MG63 (cell line): ENCODE measurements at regions not wholly inside any gene's neighbourhood (a gene's known extent, or its start where the extent isn't known, plus 50 kb on each side); places are given as distances from the start of the nearest gene placed in this dataset.
A peak's percentile ranks its signal among the peaks of the same experiment; 100 is the strongest.
"Not testable (repeated sequence)": the region's sequence is repeated elsewhere in the genome, so short reads cannot be mapped to it uniquely, and the experiment has no call there.

Source experiments
- DNase-seq: peaks from one replicate; pipeline ENCODE4 v3.0.0-alpha.2; 2020
- H3K27me3 ChIP-seq: fragments of 250-450 bp; sonication (Bioruptor Pico); 2 replicates; pipeline ENCODE4 v1.5.1; 2020; ENCODE audit warnings: mild to moderate bottlenecking, moderate library complexity
- H3K36me3 ChIP-seq: fragments of 250-450 bp; sonication (Bioruptor Pico); 2 replicates; pipeline ENCODE4 v1.5.1; 2020; ENCODE audit warnings: mild to moderate bottlenecking, moderate library complexity
- H3K4me3 ChIP-seq: fragments of 250-450 bp; sonication (Bioruptor Pico); 2 replicates; pipeline ENCODE4 v1.5.1; 2020; ENCODE audit warnings: mild to moderate bottlenecking, moderate library complexity
- H3K9me3 ChIP-seq: fragments of 250-450 bp; sonication (Bioruptor Pico); 2 replicates; pipeline ENCODE4 v1.5.1; 2020; ENCODE audit warnings: mild to moderate bottlenecking, moderate library complexity

- no peaks in the 10 kb centered on the region for H3K9me3 ChIP-seq
- DNase-seq: no peak
- H3K27me3 ChIP-seq: peaks cover 12% of the 10 kb centered on the region
- H3K4me3 ChIP-seq: no peak overlapping the region
- no peaks in the 10 kb centered on the region for H3K36me3 ChIP-seq
These were observed 349.2 kb upstream of the PRKCQ start for GRCh38 chr10:6929148-6929830.

DNA sequence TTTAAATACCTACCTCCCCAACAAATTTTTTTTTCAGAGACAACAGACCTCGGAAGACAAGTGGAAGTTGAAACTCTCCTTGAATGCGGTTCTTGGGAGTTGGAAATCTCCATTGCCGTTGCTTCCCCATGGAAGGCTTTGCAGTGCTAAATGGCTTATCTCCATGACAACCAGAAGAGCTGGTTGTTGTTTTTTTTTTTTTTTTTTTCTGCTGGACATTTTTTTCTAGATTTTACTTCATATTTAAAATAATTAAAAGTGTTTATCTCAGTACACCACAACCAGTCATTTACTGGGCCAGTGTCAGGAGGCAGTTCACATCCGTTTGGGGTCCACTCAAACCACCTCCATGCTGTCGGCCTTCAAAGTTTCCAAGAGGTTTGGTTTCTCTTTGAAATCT, 348.5 kb upstream of the PRKCQ start:
- Histone ChIP-seq H3K27me3 (peaks cover 12% of the 10 kb centered on the region), H3K4me3 (no peak overlapping the region), H3K9me3 (no peaks in the 10 kb centered on the region), H3K36me3 (no peaks in the 10 kb centered on the region)
- no peak for DNase-seq

DNA sequence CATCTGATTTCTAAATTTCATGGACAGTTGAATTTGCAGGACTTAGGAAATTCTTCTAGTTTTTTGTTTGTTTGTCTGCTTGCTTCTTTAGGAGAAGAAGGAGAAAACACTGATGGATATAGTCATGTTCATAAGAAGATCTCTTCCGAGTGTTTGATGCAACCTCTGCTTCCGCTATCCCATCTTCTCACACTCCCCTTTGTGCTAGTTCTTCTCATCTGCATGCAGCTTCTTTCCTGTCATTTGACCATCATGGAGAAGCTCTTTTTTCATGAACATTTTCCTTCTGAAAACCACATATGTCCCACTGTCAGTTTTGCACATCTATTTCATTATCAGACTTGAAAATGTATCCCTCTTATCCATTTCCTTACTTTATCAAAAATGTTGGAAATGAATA, 346.9 kb upstream of the PRKCQ start:
- Histone ChIP-seq H3K27me3 (peaks cover 12% of the 10 kb centered on the region), H3K4me3 (no peak overlapping the region), H3K36me3 (no peaks in the 10 kb centered on the region), H3K9me3 (no peaks in the 10 kb centered on the region)
- DNase-seq: no peak

DNA sequence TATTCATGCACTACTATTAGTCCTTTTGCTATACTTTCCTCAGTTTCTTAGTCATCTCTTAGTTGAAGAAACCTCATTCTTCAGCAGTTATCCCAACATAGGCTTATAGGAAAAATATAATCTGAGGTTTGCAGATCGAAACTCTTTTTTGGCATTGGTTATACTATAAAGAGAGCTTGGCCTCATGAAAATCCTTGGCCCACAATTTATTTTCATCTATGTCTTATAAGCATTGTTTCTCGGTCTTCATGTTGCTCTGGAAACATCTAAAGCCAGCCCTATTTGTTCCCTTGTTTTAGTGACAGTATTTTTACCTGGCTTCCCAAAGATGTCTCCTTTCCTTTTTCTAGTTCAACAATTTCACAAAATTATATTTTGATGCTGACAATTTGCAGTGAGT, 345.1 kb upstream of the PRKCQ start:
- Histone ChIP-seq H3K27me3 (peaks cover 14% of the 10 kb centered on the region), H3K9me3 (no peaks in the 10 kb centered on the region), H3K36me3 (no peaks in the 10 kb centered on the region), H3K4me3 (no peak overlapping the region)
- no peak for DNase-seq

DNA sequence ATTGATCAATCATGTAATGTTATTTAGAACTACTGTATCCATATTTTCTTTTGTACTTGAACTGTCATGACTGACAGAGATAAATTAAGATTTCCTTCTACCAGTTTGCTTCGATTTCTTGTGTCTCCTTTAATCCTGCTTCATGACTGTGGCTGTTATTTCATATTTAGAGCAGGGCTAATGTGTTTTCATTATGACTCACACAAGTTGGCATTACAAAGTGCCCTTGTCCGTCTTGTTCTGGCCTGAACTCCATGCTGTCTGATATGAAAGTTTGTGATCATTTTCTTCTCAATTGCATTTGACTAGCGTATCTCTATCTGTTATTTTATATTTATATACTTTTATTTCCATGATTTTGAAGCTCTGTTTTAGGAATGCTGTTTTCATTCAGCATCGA, 344.1 kb upstream of the PRKCQ start:
- Histone ChIP-seq H3K9me3 (no peaks in the 10 kb centered on the region), H3K27me3 (peaks cover 11% of the 10 kb centered on the region), H3K4me3 (no peak overlapping the region), H3K36me3 (no peaks in the 10 kb centered on the region)
- peak; percentile 8 for DNase-seq

GRCh38 chr10:6921026-6921425, 340.9 kb upstream of the PRKCQ start:
- not testable (repeated sequence) for H3K9me3 ChIP-seq, H3K27me3 ChIP-seq, H3K36me3 ChIP-seq, H3K4me3 ChIP-seq, DNase-seq

GRCh38 chr10:6920072-6921019, 340.3 kb upstream of the PRKCQ start:
- Histone ChIP-seq H3K9me3 (no peaks in the 10 kb centered on the region), H3K4me3 (no peak overlapping the region), H3K36me3 (no peaks in the 10 kb centered on the region), H3K27me3 (peaks cover 2% of the 10 kb centered on the region; the same call in 1 of the 2 replicates)
- DNase-seq: peak; percentile 45

DNA sequence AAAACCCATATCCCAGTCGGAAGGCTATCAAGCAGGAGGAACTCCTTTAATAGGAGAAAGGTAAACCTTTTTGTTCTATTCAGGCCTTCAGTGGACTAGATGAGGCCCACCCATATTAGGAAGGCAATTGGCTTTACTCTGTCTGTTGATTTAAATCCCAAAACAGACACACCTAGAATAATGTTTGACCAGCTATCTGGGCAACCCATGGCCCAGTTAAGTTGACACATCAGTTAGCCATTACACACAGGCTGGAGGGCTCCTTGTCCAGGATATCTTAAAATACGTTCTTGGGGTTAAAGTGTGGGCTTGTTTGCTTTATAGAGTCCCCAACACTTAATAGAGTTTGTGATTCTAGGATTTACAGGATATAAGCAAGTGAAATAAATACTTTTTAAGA, 339.0 kb upstream of the PRKCQ start:
- no peak for DNase-seq
- no peaks in the 10 kb centered on the region for H3K36me3 ChIP-seq
- no peak overlapping the region for H3K4me3 ChIP-seq
- H3K27me3 ChIP-seq: peaks cover 2% of the 10 kb centered on the region; the same call in 1 of the 2 replicates
- no peaks in the 10 kb centered on the region for H3K9me3 ChIP-seq

- H3K4me3 ChIP-seq: no peak overlapping the region
- DNase-seq: no peak
- peaks cover 2% of the 10 kb centered on the region; the same call in 1 of the 2 replicates for H3K27me3 ChIP-seq
- no peaks in the 10 kb centered on the region for H3K36me3 ChIP-seq
- no peaks in the 10 kb centered on the region for H3K9me3 ChIP-seq
These were observed 338.2 kb upstream of the PRKCQ start for GRCh38 chr10:6918305-6918704.

GRCh38 chr10:6917125-6917524, 337.0 kb upstream of the PRKCQ start:
- no peaks in the 10 kb centered on the region for H3K36me3 ChIP-seq
- DNase-seq: no peak
- H3K4me3 ChIP-seq: no peak overlapping the region
- H3K27me3 ChIP-seq: peaks cover 2% of the 10 kb centered on the region; the same call in 1 of the 2 replicates
- no peaks in the 10 kb centered on the region for H3K9me3 ChIP-seq

DNA sequence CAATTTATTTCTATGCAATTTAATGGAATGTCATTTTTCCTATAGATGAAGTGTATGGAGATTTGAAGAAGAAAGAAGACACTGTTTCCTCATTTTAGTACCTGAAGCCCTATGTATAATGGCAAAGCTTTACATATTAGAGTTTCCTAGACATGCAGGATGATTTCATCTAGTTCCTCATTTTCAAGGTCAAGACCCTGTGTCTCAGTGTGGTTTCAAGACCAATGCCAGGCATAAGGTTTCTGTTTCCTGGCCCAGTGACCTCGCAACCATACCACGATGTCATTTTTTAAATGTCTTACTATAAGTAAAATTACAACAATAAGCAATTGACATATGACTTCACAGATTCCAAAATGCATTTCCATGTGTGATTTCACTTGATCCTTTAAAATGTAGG, 336.5 kb upstream of the PRKCQ start:
- no peak overlapping the region for H3K4me3 ChIP-seq
- H3K27me3 ChIP-seq: peaks cover 2% of the 10 kb centered on the region; the same call in 1 of the 2 replicates
- H3K9me3 ChIP-seq: no peaks in the 10 kb centered on the region
- no peaks in the 10 kb centered on the region for H3K36me3 ChIP-seq
- no peak for DNase-seq

DNA sequence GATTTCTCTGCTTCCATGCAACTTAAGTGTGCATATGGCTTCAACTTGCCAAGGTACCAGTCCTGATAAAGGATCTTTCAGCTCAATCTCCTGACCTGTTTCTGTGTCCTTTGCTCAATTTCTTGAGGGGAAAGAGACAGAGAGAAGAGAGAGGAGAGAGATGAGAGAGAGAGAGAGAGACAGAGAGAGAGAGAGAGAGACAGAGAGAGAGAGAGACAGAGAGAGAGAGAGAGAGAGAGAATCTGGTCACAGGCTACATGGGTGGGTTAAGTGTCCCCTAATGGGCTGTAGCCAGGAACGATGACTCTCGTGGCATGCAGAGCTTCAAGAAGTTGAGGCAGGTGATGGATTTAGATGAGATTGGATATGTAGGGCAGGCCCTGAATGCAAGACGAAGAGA, 335.2 kb upstream of the PRKCQ start:
- H3K27me3 ChIP-seq: no peaks in the 10 kb centered on the region
- DNase-seq: no peak
- H3K4me3 ChIP-seq: no peak overlapping the region
- no peaks in the 10 kb centered on the region for H3K36me3 ChIP-seq
- H3K9me3 ChIP-seq: no peaks in the 10 kb centered on the region

- Histone ChIP-seq H3K27me3 (no peaks in the 10 kb centered on the region), H3K4me3 (no peak overlapping the region), H3K9me3 (0 out of 2 replicates have a peak, but pooled peaks cover 3% of the 10 kb centered on the region), H3K36me3 (no peaks in the 10 kb centered on the region)
- no peak for DNase-seq
These were observed 332.9 kb upstream of the PRKCQ start for GRCh38 chr10:6912929-6913328.

GRCh38 chr10:6912424-6912823, 332.3 kb upstream of the PRKCQ start:
- Histone ChIP-seq H3K9me3 (0 out of 2 replicates have a peak, but pooled peaks cover 3% of the 10 kb centered on the region), H3K36me3 (no peaks in the 10 kb centered on the region), H3K4me3 (no peak overlapping the region), H3K27me3 (no peaks in the 10 kb centered on the region)
- DNase-seq: no peak

DNA sequence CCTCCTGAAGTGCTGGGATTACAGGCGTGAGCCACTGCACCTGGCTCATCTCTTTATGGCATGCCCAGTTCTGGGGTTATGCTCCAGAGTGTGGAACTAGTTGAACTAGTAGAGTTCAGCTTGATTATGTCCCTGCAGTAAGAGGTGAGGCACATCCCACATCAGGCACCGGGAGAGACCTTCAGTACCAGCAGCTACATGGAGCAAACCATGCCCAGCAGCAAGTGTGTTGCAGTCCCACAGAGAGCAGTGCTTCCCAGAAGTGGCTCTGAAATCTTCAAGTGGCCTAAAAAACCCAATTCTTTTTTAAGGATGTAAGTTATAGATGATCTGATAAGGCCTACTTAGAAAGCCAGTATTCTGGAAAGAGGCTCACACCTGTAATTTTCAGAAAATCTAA, 331.9 kb upstream of the PRKCQ start:
- Histone ChIP-seq H3K36me3 (no peaks in the 10 kb centered on the region), H3K4me3 (no peak overlapping the region), H3K27me3 (no peaks in the 10 kb centered on the region), H3K9me3 (0 out of 2 replicates have a peak, but pooled peaks cover 3% of the 10 kb centered on the region)
- no peak for DNase-seq

DNA sequence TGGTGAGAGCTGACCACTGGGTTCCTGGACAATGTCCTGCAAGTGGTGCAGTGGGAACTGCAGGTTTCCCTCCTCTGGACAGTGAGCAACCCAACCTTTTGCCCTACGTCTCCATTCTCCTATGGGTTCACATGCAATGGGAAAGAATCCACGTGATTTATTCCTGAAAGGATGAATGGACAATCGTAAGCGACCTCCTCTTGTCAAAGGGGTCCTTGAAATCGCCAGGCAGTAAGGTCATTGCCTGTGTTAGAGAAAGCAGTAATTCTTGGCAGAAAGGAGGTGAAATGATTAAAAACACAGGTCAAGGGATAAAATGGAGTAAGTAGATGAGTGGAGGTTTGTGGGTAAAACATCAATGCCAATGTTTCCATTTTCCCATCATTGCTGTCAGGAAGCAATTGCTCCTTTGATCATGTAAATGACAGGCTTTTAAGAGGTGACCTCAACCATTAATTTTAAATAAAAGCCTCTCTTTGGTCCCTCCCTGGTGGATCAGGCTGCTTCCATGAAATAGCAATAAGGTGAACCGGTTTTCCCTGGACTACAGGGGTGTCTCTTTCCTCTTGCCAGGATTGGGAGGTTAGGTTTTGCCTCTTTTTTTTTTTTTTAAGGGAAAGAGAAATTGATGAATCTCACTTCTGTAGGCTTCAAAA, 330.0 kb upstream of the PRKCQ start:
- Histone ChIP-seq H3K4me3 (no peak overlapping the region), H3K27me3 (no peaks in the 10 kb centered on the region), H3K36me3 (no peaks in the 10 kb centered on the region), H3K9me3 (0 out of 2 replicates have a peak, but pooled peaks cover 3% of the 10 kb centered on the region)
- no peak for DNase-seq

- 0 out of 2 replicates have a peak, but pooled peaks cover 3% of the 10 kb centered on the region for H3K9me3 ChIP-seq
These were observed 327.9 kb upstream of the PRKCQ start for GRCh38 chr10:6907877-6908530.

More at GRCh38 chr10:6907877-6908530, 327.9 kb upstream of the PRKCQ start:
- H3K27me3 ChIP-seq: no peaks in the 10 kb centered on the region
- no peak for DNase-seq
- no peaks in the 10 kb centered on the region for H3K36me3 ChIP-seq
- H3K4me3 ChIP-seq: no peak overlapping the region
